ENCODE measurements at regions not wholly inside any gene's neighbourhood (a gene's known extent, or its start where the extent isn't known, plus 50 kb on each side); places are given as distances from the start of the nearest gene placed in this dataset.

DNA sequence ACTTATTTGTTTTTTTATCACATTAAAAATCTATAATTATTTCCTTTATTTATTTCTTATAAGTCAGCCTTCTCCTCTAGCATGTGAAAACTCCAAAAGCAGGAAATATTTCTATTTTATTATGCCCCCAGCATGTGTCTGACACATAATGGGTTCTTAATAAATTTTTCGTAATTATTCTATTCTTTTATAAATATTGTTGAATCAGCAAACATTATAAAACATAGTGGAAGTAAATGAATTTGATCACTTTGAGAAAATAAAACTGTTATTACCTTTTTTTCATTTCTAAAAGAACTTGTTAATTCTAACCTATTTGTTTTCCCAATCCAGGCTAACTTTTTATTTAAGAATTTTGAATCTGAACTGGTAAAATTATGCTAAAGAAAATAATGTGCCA, 509.1 kb upstream of the PCDH15 start:
- H3K4me3 ChIP-seq (ENCODE audit: low read depth in 1 of 2, low read length in 2 of 2) = no peak overlapping the region
- H3K27me3 ChIP-seq (ENCODE audit: low read depth, low read length) = no peaks in the 10 kb centered on the region
- H3K9me3 ChIP-seq (ENCODE audit: control insufficient read depth in 1 of 2, low read length in 2 of 2) = no peaks in the 10 kb centered on the region
- no peaks in the 10 kb centered on the region for H3K4me1 ChIP-seq (ENCODE audit: control insufficient read depth in 1 of 2, insufficient read depth in 2 of 2, low read length in 2 of 2)
- H3K36me3 ChIP-seq (ENCODE audit: control insufficient read depth in 1 of 2, insufficient read depth in 2 of 2, low read length in 2 of 2) = no peaks in the 10 kb centered on the region
- H3K27ac ChIP-seq (ENCODE audit: low read length) = no peak overlapping the region

DNA sequence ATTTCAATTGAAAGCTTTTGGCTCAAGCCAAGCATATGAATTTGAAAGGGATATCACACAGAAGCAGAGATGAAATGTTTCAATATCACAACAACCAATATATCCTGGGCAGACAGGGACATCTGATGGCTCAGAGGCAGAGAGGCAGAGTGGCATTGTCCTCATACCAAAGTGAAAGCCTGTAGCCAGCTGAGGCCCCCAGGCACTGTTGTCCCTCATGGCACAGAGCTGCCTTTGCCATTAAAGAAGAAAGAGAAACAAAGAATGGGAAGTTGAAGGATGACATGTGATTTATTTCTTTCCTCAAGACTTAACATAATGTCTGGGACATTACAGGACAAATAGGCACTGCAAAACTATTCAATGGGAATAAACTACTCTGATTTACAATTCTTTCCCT, 504.3 kb upstream of the PCDH15 start:
- Histone ChIP-seq H3K4me3 (ENCODE audit: low read depth in 1 of 2, low read length in 2 of 2) (no peak overlapping the region), H3K27me3 (ENCODE audit: low read depth, low read length) (no peaks in the 10 kb centered on the region), H3K4me1 (ENCODE audit: control insufficient read depth in 1 of 2, insufficient read depth in 2 of 2, low read length in 2 of 2) (no peaks in the 10 kb centered on the region), H3K9me3 (ENCODE audit: control insufficient read depth in 1 of 2, low read length in 2 of 2) (no peaks in the 10 kb centered on the region), H3K36me3 (ENCODE audit: control insufficient read depth in 1 of 2, insufficient read depth in 2 of 2, low read length in 2 of 2) (no peaks in the 10 kb centered on the region), H3K27ac (ENCODE audit: low read length) (no peak overlapping the region)

DNA sequence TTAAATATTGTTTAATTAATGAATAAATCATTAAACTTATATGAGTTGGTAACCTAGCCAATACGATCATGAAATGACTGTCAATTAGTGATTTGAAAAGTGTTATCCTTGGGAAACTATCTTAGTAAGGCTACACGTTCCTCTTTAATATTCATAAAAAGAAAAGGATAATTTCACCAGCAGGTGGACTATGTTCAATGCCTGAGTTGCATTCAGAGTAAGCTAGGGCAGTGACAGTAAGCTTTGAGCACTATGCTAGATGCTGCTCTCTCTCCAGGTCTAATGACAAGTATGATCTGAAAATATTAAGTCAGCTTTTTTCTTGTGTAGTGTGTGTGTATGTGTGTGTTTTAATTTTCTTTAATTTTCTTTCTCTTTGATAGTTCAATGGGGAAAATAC, 486.3 kb upstream of the PCDH15 start:
- Histone ChIP-seq H3K4me1 (ENCODE audit: control insufficient read depth in 1 of 2, insufficient read depth in 2 of 2, low read length in 2 of 2) (no peaks in the 10 kb centered on the region), H3K36me3 (ENCODE audit: control insufficient read depth in 1 of 2, insufficient read depth in 2 of 2, low read length in 2 of 2) (no peaks in the 10 kb centered on the region)

DNA sequence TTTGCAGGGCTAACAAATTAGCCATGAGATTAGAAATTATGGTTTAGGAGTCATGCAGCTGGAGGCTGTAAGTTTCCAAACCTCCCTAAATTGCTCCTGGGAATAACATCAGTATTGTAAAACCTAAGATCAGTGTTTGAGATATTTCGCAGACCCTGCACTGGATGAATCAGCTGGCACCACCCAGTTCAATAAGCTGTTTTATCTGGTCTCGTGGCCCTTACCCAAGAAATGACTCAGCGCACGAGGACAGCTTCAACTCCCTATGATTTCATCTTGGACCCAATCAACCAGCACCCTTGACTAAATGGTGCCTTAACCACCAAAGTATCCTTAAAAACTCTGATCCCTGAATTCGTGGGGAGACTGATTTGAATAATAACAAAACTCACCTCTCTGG, 482.0 kb upstream of the PCDH15 start:
- Histone ChIP-seq H3K27ac (ENCODE audit: low read length) (no peak overlapping the region), H3K27me3 (ENCODE audit: low read depth, low read length) (no peaks in the 10 kb centered on the region), H3K4me1 (ENCODE audit: control insufficient read depth in 1 of 2, insufficient read depth in 2 of 2, low read length in 2 of 2) (no peaks in the 10 kb centered on the region), H3K9me3 (ENCODE audit: control insufficient read depth in 1 of 2, low read length in 2 of 2) (peaks cover 0 to 3% of the 10 kb centered on the region in 2 donors), H3K4me3 (ENCODE audit: low read depth in 1 of 2, low read length in 2 of 2) (no peak overlapping the region), H3K36me3 (ENCODE audit: control insufficient read depth in 1 of 2, insufficient read depth in 2 of 2, low read length in 2 of 2) (no peaks in the 10 kb centered on the region)

More for the DNA sequence above, 486.3 kb upstream of the PCDH15 start:
- Histone ChIP-seq H3K4me3 (ENCODE audit: low read depth in 1 of 2, low read length in 2 of 2) (no peak overlapping the region), H3K27ac (ENCODE audit: low read length) (no peak overlapping the region), H3K27me3 (ENCODE audit: low read depth, low read length) (no peaks in the 10 kb centered on the region), H3K9me3 (ENCODE audit: control insufficient read depth in 1 of 2, low read length in 2 of 2) (peaks cover 0 to 3% of the 10 kb centered on the region in 2 donors)

DNA sequence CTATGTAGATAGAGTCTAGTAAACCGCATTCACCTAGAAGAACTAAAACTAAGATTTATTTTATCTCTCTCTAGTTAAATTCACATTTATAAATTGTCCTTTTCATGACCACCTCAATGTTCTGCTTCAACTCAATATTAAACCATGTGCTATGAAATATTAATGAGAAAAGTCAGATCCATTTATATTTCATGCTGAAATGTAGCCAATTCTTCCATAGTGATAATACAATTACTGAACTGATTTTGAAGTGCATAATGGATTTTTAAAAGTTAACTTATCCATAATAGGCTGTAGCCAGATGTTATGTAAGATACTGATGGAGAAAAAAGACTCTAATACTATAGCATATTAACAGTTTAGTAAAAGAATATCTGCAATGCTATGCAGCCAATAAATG, 479.7 kb upstream of the PCDH15 start:
- no peaks in the 10 kb centered on the region for H3K27me3 ChIP-seq (ENCODE audit: low read depth, low read length)
- no peaks in the 10 kb centered on the region for H3K36me3 ChIP-seq (ENCODE audit: control insufficient read depth in 1 of 2, insufficient read depth in 2 of 2, low read length in 2 of 2)
- peaks cover 0 to 3% of the 10 kb centered on the region in 2 donors for H3K9me3 ChIP-seq (ENCODE audit: control insufficient read depth in 1 of 2, low read length in 2 of 2)
- no peak overlapping the region for H3K4me3 ChIP-seq (ENCODE audit: low read depth in 1 of 2, low read length in 2 of 2)
- no peaks in the 10 kb centered on the region for H3K4me1 ChIP-seq (ENCODE audit: control insufficient read depth in 1 of 2, insufficient read depth in 2 of 2, low read length in 2 of 2)
- no peak overlapping the region for H3K27ac ChIP-seq (ENCODE audit: low read length)

DNA sequence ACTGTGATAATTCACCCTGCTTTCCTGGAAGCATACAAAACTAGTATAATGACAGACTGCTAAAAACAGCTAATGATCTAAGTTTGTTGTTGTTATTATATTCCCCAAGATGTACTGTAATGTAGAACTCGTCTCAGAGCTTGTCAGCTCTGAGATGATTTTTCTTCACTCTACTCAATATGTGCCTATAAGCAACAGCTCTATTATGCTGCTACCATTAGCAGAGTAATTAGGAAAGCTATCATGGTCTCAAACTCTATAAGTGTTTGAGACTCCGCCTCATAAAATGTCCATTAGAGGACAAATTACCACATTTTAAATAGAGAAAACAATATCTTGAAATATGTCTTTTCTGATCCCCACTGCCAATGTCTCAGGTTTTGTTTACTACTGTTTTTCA, 476.5 kb upstream of the PCDH15 start:
- Histone ChIP-seq H3K27me3 (ENCODE audit: low read depth, low read length) (no peaks in the 10 kb centered on the region), H3K27ac (ENCODE audit: low read length) (no peak overlapping the region), H3K9me3 (ENCODE audit: control insufficient read depth in 1 of 2, low read length in 2 of 2) (no peaks in the 10 kb centered on the region), H3K4me1 (ENCODE audit: control insufficient read depth in 1 of 2, insufficient read depth in 2 of 2, low read length in 2 of 2) (no peaks in the 10 kb centered on the region), H3K4me3 (ENCODE audit: low read depth in 1 of 2, low read length in 2 of 2) (no peak overlapping the region), H3K36me3 (ENCODE audit: control insufficient read depth in 1 of 2, insufficient read depth in 2 of 2, low read length in 2 of 2) (no peaks in the 10 kb centered on the region)

DNA sequence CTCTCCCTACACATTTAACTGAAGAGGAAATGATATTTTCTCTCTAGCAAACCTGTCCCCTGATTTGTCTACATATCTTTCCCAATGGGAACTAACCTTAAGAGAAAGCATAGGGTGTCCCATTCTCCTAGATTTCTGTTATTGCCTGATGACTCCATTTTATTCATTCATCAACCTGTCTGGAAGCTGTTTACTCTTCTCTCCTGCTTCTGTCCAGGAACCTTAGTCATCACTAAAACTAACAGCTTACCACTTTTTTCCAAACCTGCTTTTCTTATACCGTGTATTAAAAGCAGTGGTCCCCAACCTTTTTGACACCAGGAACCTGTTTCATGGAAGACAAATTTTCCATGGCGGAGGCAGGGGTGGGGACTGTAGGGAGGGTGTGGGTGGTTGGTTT, 473.3 kb upstream of the PCDH15 start:
- H3K4me1 ChIP-seq (ENCODE audit: control insufficient read depth in 1 of 2, insufficient read depth in 2 of 2, low read length in 2 of 2) = no peaks in the 10 kb centered on the region
- H3K4me3 ChIP-seq (ENCODE audit: low read depth in 1 of 2, low read length in 2 of 2) = no peak overlapping the region
- no peak overlapping the region for H3K27ac ChIP-seq (ENCODE audit: low read length)

DNA sequence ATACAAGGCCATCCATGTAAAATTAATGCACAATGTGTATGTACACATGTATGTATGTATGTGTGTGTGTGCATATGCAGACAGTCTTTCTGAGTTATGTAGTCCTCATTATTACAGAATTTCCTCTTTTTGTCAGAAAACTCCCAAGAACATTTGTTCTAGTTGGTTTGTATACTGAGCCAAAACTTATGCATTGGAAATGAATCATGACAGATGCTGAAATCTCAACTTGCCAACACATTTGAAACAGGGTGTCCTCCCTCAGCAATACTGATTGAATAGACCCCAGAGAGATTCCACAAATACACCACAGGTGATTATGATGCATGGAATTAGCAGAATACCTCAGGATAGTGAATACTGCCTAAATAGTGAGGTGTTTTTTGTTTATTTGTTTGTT, 472.9 kb upstream of the PCDH15 start:
- H3K36me3 ChIP-seq (ENCODE audit: control insufficient read depth in 1 of 2, insufficient read depth in 2 of 2, low read length in 2 of 2) = no peaks in the 10 kb centered on the region
- no peak overlapping the region for H3K4me3 ChIP-seq (ENCODE audit: low read depth in 1 of 2, low read length in 2 of 2)
- no peaks in the 10 kb centered on the region for H3K9me3 ChIP-seq (ENCODE audit: control insufficient read depth in 1 of 2, low read length in 2 of 2)
- H3K27ac ChIP-seq (ENCODE audit: low read length) = no peak overlapping the region
- H3K4me1 ChIP-seq (ENCODE audit: control insufficient read depth in 1 of 2, insufficient read depth in 2 of 2, low read length in 2 of 2) = no peaks in the 10 kb centered on the region
- no peaks in the 10 kb centered on the region for H3K27me3 ChIP-seq (ENCODE audit: low read depth, low read length)

More for the DNA sequence above, 473.3 kb upstream of the PCDH15 start:
- Histone ChIP-seq H3K36me3 (ENCODE audit: control insufficient read depth in 1 of 2, insufficient read depth in 2 of 2, low read length in 2 of 2) (no peaks in the 10 kb centered on the region), H3K9me3 (ENCODE audit: control insufficient read depth in 1 of 2, low read length in 2 of 2) (no peaks in the 10 kb centered on the region), H3K27me3 (ENCODE audit: low read depth, low read length) (no peaks in the 10 kb centered on the region)

DNA sequence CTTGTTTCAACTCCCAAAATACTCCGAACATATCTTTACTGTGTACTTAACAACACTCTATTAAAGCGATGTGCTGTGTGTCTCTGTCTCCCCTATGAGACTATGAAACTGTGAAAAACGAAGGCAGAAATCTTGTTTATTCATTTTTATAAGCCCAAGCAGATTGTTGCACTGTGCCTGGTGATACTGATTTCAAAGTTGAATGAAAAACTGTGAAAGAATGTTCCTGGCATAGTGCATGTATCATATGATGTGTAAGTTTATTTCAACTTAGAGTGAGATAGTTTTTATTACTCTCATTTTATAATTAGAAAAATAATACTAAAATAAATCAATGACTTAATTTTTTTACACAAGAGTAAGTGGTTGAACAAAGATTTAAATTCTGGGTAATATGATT, 471.9 kb upstream of the PCDH15 start:
- Histone ChIP-seq H3K9me3 (ENCODE audit: control insufficient read depth in 1 of 2, low read length in 2 of 2) (no peaks in the 10 kb centered on the region), H3K4me1 (ENCODE audit: control insufficient read depth in 1 of 2, insufficient read depth in 2 of 2, low read length in 2 of 2) (no peaks in the 10 kb centered on the region), H3K27me3 (ENCODE audit: low read depth, low read length) (no peaks in the 10 kb centered on the region), H3K27ac (ENCODE audit: low read length) (no peak overlapping the region), H3K36me3 (ENCODE audit: control insufficient read depth in 1 of 2, insufficient read depth in 2 of 2, low read length in 2 of 2) (no peaks in the 10 kb centered on the region), H3K4me3 (ENCODE audit: low read depth in 1 of 2, low read length in 2 of 2) (no peak overlapping the region)

DNA sequence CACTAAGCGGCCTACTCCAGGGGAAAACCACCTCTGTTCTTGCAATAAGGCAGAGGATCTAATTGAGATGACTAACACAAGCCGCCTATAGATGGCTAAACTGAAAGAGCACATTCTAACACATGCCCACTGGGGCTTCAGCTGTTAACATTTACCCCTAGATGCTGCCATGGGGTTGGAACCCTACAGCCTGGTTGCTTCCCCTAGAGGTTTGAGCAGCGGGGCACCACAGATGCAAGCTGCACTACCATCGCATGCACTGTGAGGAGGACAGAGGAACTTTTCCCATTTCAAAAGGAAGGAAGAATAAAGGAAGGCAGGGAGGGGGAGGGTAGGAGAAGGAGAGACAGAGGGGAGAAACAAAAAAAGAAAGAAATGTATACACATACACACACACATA, 465.8 kb upstream of the PCDH15 start:
- no peak overlapping the region for H3K4me3 ChIP-seq (ENCODE audit: low read depth in 1 of 2, low read length in 2 of 2)
- no peaks in the 10 kb centered on the region for H3K4me1 ChIP-seq (ENCODE audit: control insufficient read depth in 1 of 2, insufficient read depth in 2 of 2, low read length in 2 of 2)
- no peaks in the 10 kb centered on the region for H3K36me3 ChIP-seq (ENCODE audit: control insufficient read depth in 1 of 2, insufficient read depth in 2 of 2, low read length in 2 of 2)
- H3K27ac ChIP-seq (ENCODE audit: low read length) = no peak overlapping the region
- no peaks in the 10 kb centered on the region for H3K9me3 ChIP-seq (ENCODE audit: control insufficient read depth in 1 of 2, low read length in 2 of 2)
- no peaks in the 10 kb centered on the region for H3K27me3 ChIP-seq (ENCODE audit: low read depth, low read length)

DNA sequence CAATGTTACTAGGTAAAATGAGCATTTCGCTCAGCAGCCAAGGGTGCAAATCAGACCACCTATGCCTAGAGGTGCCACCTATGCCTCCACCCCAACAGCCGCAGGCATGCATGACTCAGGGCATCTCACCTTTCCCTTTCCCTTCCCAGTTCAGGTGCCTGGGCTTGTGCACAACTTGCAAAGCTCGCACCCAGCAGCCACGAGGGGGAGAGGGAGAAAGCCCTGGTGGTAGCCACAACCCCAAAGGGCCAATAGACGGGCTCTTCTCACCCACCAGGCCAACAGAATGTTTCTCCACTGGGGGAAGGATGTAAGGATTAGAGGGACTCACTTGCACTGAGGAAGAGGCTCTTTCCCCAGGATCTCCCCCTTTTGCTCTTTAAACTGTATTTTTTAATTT, 462.3 kb upstream of the PCDH15 start:
- Histone ChIP-seq H3K27ac (ENCODE audit: low read length) (no peak overlapping the region), H3K27me3 (ENCODE audit: low read depth, low read length) (no peaks in the 10 kb centered on the region), H3K9me3 (ENCODE audit: control insufficient read depth in 1 of 2, low read length in 2 of 2) (no peaks in the 10 kb centered on the region), H3K36me3 (ENCODE audit: control insufficient read depth in 1 of 2, insufficient read depth in 2 of 2, low read length in 2 of 2) (no peaks in the 10 kb centered on the region), H3K4me3 (ENCODE audit: low read depth in 1 of 2, low read length in 2 of 2) (no peak overlapping the region), H3K4me1 (ENCODE audit: control insufficient read depth in 1 of 2, insufficient read depth in 2 of 2, low read length in 2 of 2) (no peaks in the 10 kb centered on the region)

DNA sequence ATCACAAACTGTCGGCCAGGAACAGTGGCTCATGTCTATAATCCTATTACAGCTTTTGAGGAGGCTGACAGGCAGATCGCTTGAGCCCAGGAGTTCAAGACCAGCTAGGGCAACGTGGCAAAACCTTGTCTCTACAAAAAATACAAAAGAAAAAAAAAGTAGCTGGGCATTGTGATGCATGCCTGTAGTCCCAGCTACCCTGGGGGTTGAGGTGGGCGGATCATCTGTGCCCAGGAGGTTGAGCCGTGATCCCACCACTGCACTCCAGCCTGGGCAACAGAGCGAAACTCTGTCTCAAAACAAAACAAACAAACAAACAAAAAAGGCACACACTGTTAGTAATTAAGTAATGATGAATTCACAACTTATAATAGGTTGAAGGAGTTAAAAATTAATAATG, 441.5 kb upstream of the PCDH15 start:
- Histone ChIP-seq H3K27ac (ENCODE audit: low read length) (no peak overlapping the region), H3K36me3 (ENCODE audit: control insufficient read depth in 1 of 2, insufficient read depth in 2 of 2, low read length in 2 of 2) (no peaks in the 10 kb centered on the region), H3K4me1 (ENCODE audit: control insufficient read depth in 1 of 2, insufficient read depth in 2 of 2, low read length in 2 of 2) (peaks cover 0 to 4% of the 10 kb centered on the region in 2 donors)

More for the DNA sequence above, 441.5 kb upstream of the PCDH15 start:
- Histone ChIP-seq H3K9me3 (ENCODE audit: control insufficient read depth in 1 of 2, low read length in 2 of 2) (no peaks in the 10 kb centered on the region), H3K4me3 (ENCODE audit: low read depth in 1 of 2, low read length in 2 of 2) (no peak overlapping the region), H3K27me3 (ENCODE audit: low read depth, low read length) (no peaks in the 10 kb centered on the region)

Data from muscle layer of duodenum (tissue), 2 donors.